Ovary (tissue), 7 donors: ENCODE measurements at regions not wholly inside any gene's neighbourhood (a gene's known extent, or its start where the extent isn't known, plus 50 kb on each side); places are given as distances from the start of the nearest gene placed in this dataset.

Source experiments
- DNase-seq, 5 donors: peaks; one replicate each; pipeline ENCODE4 v3.0.0-alpha.2; 2019 to 2020
- H3K27ac ChIP-seq, 2 donors: fragments of 200-600 bp; one replicate each; pipeline versions ENCODE4 v1.5.1 to v1.8.0; 2019 to 2022
- H3K27me3 ChIP-seq: fragments of 200-600 bp; one replicate; pipeline ENCODE4 v1.8.0; 2022
- H3K36me3 ChIP-seq: fragments of 200-600 bp; sonication (generic); one replicate; pipeline ENCODE4 v1.5.1; 2019
- H3K4me1 ChIP-seq: one replicate; pipeline ENCODE4 v1.8.1; 2013; ENCODE audit warnings: mild to moderate bottlenecking, moderate library complexity; ENCODE audit not compliant: insufficient read depth
- H3K4me3 ChIP-seq: fragments of 200-600 bp; sonication (generic); one replicate; pipeline ENCODE4 v1.5.1; 2017
- H3K9me3 ChIP-seq, 2 donors: fragments of 200-600 bp in 1 of 2; sonication (generic) in 1 of 2; one replicate each; pipeline versions ENCODE4 v1.5.1 to v1.8.1; 2013 to 2019; ENCODE audit warnings: mild to moderate bottlenecking in 1 of 2, moderate library complexity in 1 of 2
- CTCF ChIP-seq, 3 donors: fragments of 450-650 bp in 2 of 3; fragments of 200-600 bp in 1 of 3; IDR thresholded peaks; one replicate each; pipeline versions ENCODE4 v1.5.1 to v1.8.0; 2016 to 2022; ENCODE audit warnings: antibody characterized with exemption in 3 of 3, mild to moderate bottlenecking in 1 of 3
- EP300 ChIP-seq: sonication (generic); formaldehyde crosslinking; IDR thresholded peaks from one replicate; pipeline ENCODE4 v1.6.1; 2017; ENCODE audit warnings: antibody characterized with exemption
- POLR2A ChIP-seq: fragments of 450-650 bp; IDR thresholded peaks from one replicate; pipeline ENCODE4 v1.6.1; 2017; ENCODE audit warnings: antibody characterized with exemption, mild to moderate bottlenecking, moderate library complexity
- WGBS, 3 donors: extraction: QIAGEN DNeasy Blood & Tissue Kit in 1 of 3; methylation state at CpG; one replicate each; pipeline versions ENCODE4 v1.1.5 to v1.1.7; 2013 to 2017; 5-methylcytosine and 5-hydroxymethylcytosine counted together
- intact Hi-C, 4 donors: fragments of 100-400 bp; cut with DNase I; formaldehyde crosslinking; loops; one replicate each; pipeline versions ENCODE4 v1.11.0 to v1.15.1; 2022 to 2023
- donor health status: DM: no; HTN: no; CAD: no; lungs with moderate emphysema.
- donor health status: DM: no; HTN: no; CAD: no.
- donor health status: Bipolar disorder and iron deficiency.
- donor health status: DM: no; HTN: no; CAD: no.
- donor health status: DM: yes; HTN: yes; CAD: no.

GRCh38 chr10:100659361-100660098 lies 85.9 kb upstream of the PAX2 start:
- Histone ChIP-seq H3K4me1 (no peaks in the 10 kb centered on the region), H3K9me3 (no peaks in the 10 kb centered on the region), H3K36me3 (no peaks in the 10 kb centered on the region), H3K27ac (no peak overlapping the region), H3K27me3 (no peaks in the 10 kb centered on the region), H3K4me3 (no peak overlapping the region)
- TF ChIP-seq POLR2A, result no peak
- no peak for TF ChIP-seq CTCF (IDR thresholded peaks at IDR 0.05)
- no peak for TF ChIP-seq EP300
- DNase-seq, result no peak
- intact Hi-C loops, result no loop called here
- WGBS, 3 donors, result 4 to 5% (median 4%) methylated on average over 50 of the region's 50 CpGs

GRCh38 chr10:100660365-100660764 lies 85.0 kb upstream of the PAX2 start:
- TF ChIP-seq CTCF (IDR thresholded peaks at IDR 0.05) (no peak), POLR2A (no peak), EP300 (no peak)

GRCh38 chr10:100660945-100661344 lies 84.4 kb upstream of the PAX2 start:
- Histone ChIP-seq H3K4me3 (no peak overlapping the region), H3K27ac (no peak overlapping the region), H3K9me3 (no peaks in the 10 kb centered on the region), H3K27me3 (no peaks in the 10 kb centered on the region), H3K4me1 (no peaks in the 10 kb centered on the region), H3K36me3 (no peaks in the 10 kb centered on the region)
- TF ChIP-seq EP300 (no peak), POLR2A (no peak), CTCF (IDR thresholded peaks at IDR 0.05) (no peak)
- intact Hi-C loops, result no loop called here
- no peak for DNase-seq
- WGBS, 3 donors, result 40 to 52% (median 52%) methylated on average over 2 to 3 of the region's 3 CpGs

More at GRCh38 chr10:100660365-100660764, 85.0 kb upstream of the PAX2 start:
- no peak overlapping the region for H3K27ac ChIP-seq
- no peaks in the 10 kb centered on the region for H3K9me3 ChIP-seq
- H3K4me1 ChIP-seq, result no peaks in the 10 kb centered on the region
- no peak overlapping the region for H3K4me3 ChIP-seq
- no peaks in the 10 kb centered on the region for H3K36me3 ChIP-seq
- intact Hi-C loops, result no loop called here
- DNase-seq, result no peak
- 28 to 40% (median 29%) methylated on average over 6 of the region's 6 CpGs for WGBS, 3 donors
- H3K27me3 ChIP-seq, result no peaks in the 10 kb centered on the region

- no peak for TF ChIP-seq EP300
- TF ChIP-seq CTCF (IDR thresholded peaks at IDR 0.05), result no peak
- TF ChIP-seq POLR2A, result no peak
- no peaks in the 10 kb centered on the region for H3K9me3 ChIP-seq
These were observed 83.9 kb upstream of the PAX2 start for GRCh38 chr10:100661520-100661919.

More at GRCh38 chr10:100661520-100661919, 83.9 kb upstream of the PAX2 start:
- Histone ChIP-seq H3K27ac (no peak overlapping the region), H3K36me3 (no peaks in the 10 kb centered on the region), H3K4me3 (no peak overlapping the region), H3K4me1 (no peaks in the 10 kb centered on the region), H3K27me3 (no peaks in the 10 kb centered on the region)
- intact Hi-C loops, result no loop called here
- WGBS, 3 donors, result 22 to 44% (median 26%) methylated on average over 12 to 13 of the region's 13 CpGs
- no peak for DNase-seq
